ENCODE measurements at regions not wholly inside any gene's neighbourhood (a gene's known extent, or its start where the extent isn't known, plus 50 kb on each side); places are given as distances from the start of the nearest gene placed in this dataset.
"Not testable (repeated sequence)": the region's sequence is repeated elsewhere in the genome, so short reads cannot be mapped to it uniquely, and the experiment has no call there.

DNA sequence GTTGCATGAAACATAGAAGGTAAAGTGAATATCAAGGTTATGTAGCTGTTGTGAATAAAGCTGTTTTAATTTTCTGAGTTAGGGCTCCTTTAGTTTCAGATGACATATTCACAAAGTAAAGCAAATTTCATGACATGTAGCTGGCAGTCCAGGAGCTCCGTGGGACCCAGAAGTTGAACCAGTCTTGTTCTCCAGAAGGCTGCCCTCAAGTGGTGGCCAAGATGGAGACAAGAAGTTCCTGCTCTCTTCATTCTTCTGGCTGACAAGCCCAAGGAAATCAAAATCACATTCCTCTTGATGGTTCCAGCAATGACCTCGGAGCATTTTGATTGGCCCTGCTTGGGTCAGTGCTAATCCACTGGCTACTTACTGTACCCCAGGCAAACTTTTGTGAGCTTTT, 128.7 kb downstream of the LIG4 start:
- intact Hi-C loops (cut with DNase I): no loop called here
- DNase-seq: no peak
- no peak overlapping the region for H3K27ac ChIP-seq
- TF ChIP-seq POLR2A (IDR thresholded peaks at IDR 0.05): no peak
- TF ChIP-seq, protein P1, sequence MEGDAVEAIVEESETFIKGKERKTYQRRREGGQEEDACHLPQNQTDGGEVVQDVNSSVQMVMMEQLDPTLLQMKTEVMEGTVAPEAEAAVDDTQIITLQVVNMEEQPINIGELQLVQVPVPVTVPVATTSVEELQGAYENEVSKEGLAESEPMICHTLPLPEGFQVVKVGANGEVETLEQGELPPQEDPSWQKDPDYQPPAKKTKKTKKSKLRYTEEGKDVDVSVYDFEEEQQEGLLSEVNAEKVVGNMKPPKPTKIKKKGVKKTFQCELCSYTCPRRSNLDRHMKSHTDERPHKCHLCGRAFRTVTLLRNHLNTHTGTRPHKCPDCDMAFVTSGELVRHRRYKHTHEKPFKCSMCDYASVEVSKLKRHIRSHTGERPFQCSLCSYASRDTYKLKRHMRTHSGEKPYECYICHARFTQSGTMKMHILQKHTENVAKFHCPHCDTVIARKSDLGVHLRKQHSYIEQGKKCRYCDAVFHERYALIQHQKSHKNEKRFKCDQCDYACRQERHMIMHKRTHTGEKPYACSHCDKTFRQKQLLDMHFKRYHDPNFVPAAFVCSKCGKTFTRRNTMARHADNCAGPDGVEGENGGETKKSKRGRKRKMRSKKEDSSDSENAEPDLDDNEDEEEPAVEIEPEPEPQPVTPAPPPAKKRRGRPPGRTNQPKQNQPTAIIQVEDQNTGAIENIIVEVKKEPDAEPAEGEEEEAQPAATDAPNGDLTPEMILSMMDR (IDR thresholded peaks at IDR 0.05): no peak
- H3K9me3 ChIP-seq: no peaks in the 10 kb centered on the region
- H3K36me3 ChIP-seq: no peaks in the 10 kb centered on the region
- 54 to 66% methylated on average over 2 of the region's 2 CpGs for WGBS, 2 donors
- no peaks in the 10 kb centered on the region for H3K27me3 ChIP-seq
- no peaks in the 10 kb centered on the region for H3K4me1 ChIP-seq
- no peak overlapping the region for H3K4me3 ChIP-seq (replicated peaks in 1 of 3)

DNA sequence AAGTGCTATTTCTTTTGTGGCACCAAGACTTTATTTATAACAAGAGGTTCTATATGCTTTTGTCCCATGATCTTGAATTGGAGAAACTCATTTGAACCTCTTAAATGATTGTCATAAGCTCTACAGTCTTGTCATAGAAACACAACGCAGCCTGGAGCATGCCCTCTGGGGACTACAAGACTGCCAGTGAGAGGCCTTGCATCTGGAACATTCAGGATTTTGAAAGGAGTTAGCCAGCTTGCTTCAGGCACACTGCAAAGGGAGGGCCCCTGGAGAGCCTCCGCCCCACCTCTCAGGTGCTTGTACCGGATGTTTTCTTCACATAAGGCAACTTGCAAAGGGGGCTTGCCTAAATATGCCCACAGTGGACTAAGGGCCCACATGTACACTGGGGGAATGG, 130.5 kb downstream of the LIG4 start:
- no peak for DNase-seq
- WGBS, 2 donors: 79 to 90% methylated on average over 3 of the region's 3 CpGs
- no peaks in the 10 kb centered on the region for H3K4me1 ChIP-seq

DNA sequence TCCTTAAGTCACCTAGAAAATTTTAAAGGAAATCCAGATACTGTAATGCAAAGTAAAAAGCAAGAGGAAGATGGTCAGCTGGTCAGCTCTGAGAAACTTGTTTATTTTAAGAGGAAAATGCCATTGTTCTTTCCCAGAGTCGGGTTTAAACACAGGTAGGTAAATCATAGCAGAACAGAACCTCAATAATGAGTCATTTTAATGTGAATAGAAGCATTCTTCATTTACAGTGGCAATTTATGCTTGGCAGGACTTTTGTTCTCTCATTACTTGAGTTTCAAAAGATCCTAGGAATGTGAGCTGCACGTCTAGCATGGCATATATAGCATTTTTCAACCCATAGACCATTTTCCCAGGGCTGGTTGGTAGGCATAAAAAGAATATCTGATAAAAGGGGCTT, 132.3 kb downstream of the LIG4 start:
- DNase-seq: no peak
- H3K36me3 ChIP-seq: no peaks in the 10 kb centered on the region
- H3K9me3 ChIP-seq: no peaks in the 10 kb centered on the region
- no peak overlapping the region for H3K27ac ChIP-seq
- intact Hi-C loops (cut with DNase I): no loop called here
- H3K4me3 ChIP-seq (replicated peaks in 1 of 3): no peak overlapping the region
- no peaks in the 10 kb centered on the region for H3K4me1 ChIP-seq
- TF ChIP-seq, protein P1 (IDR thresholded peaks at IDR 0.05): no peak
- no peak for TF ChIP-seq POLR2A (IDR thresholded peaks at IDR 0.05)
- WGBS, 2 donors: 14 to 36% methylated on average over 2 of the region's 2 CpGs
- H3K27me3 ChIP-seq: no peaks in the 10 kb centered on the region

More for the DNA sequence above, 130.5 kb downstream of the LIG4 start:
- no peak for TF ChIP-seq POLR2A (IDR thresholded peaks at IDR 0.05)
- TF ChIP-seq, protein P1 (IDR thresholded peaks at IDR 0.05): no peak
- H3K27ac ChIP-seq: no peak overlapping the region
- H3K9me3 ChIP-seq: no peaks in the 10 kb centered on the region
- H3K27me3 ChIP-seq: no peaks in the 10 kb centered on the region
- H3K4me3 ChIP-seq (replicated peaks in 1 of 3): no peak overlapping the region
- H3K36me3 ChIP-seq: no peaks in the 10 kb centered on the region
- intact Hi-C loops (cut with DNase I): no loop called here

DNA sequence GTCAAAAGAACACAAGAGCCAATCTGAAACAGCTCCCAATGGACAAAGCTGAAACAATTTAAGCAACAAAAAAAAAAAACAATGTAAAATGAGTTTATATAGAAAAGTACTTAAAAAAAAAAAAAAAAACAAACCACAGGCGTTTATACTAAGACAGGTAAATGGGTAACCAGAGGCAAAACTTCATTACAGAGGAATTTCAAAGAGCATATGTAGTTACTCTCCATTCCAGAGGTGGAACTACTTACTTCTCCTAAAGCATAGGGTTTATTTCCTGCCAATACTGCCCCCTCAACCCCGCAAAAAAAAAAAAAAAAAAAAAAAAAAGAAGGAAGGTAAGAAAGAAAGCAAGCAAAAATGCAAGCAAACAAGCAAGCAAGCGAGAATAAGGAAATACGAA, 132.9 kb downstream of the LIG4 start:
- no peaks in the 10 kb centered on the region for H3K27me3 ChIP-seq
- H3K27ac ChIP-seq: no peak overlapping the region

DNA sequence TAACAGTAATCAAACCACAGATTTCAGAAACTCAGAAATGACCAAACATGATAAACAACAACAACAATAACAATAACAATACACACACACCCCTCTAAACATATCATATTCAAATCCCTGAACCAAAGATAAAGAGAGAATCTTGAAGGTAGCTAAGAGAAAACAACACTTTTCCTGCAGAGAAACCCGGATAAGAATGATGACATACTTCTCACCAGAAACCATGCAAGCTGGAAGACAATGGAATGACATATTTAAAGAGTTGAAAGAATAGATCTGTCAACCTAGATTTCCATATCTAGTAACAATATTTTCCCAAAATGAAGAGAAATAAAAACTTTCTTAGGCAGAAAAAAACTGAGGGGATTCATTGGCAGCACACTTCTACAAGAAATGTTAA, 138.1 kb downstream of the LIG4 start:
- Histone ChIP-seq H3K27me3 (no peaks in the 10 kb centered on the region), H3K4me1 (no peaks in the 10 kb centered on the region), H3K27ac (no peak overlapping the region), H3K4me3 (replicated peaks in 1 of 3) (no peak overlapping the region), H3K36me3 (no peaks in the 10 kb centered on the region), H3K9me3 (no peaks in the 10 kb centered on the region)
- intact Hi-C loops (cut with DNase I): no loop called here
- TF ChIP-seq, protein P1 (IDR thresholded peaks at IDR 0.05): no peak
- TF ChIP-seq POLR2A (IDR thresholded peaks at IDR 0.05): no peak
- no peak for DNase-seq
- WGBS, 2 donors: 79 to 87% methylated on average over 1 of the region's 1 CpG

More for the DNA sequence above, 132.9 kb downstream of the LIG4 start:
- 65 to 70% methylated on average over 4 of the region's 4 CpGs for WGBS, 2 donors
- Histone ChIP-seq H3K9me3 (no peaks in the 10 kb centered on the region), H3K4me3 (replicated peaks in 1 of 3) (no peak overlapping the region), H3K4me1 (no peaks in the 10 kb centered on the region), H3K36me3 (no peaks in the 10 kb centered on the region)
- DNase-seq: no peak
- no peak for TF ChIP-seq POLR2A (IDR thresholded peaks at IDR 0.05)
- TF ChIP-seq, protein P1 (IDR thresholded peaks at IDR 0.05): no peak
- intact Hi-C loops (cut with DNase I): no loop called here

DNA sequence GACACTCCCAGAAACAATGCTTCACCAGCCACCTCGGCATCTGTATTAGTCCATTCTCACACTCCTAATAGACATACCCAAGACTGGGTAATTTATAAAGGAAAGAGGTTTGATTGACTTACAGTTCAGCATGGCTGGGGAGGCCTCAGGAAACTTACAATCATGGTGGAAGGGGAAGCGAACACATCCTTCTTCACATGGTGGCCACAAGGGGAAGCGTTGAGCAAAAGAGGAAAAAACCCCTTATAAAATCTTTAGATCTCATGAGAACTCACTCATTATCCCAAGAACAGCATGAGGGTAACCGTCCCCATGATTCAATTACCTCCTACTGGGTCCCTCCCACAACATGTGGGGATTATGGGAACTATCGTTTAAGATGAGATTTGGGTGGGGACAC, 140.9 kb downstream of the LIG4 start:
- H3K36me3 ChIP-seq; DNase-seq; H3K27me3 ChIP-seq; H3K9me3 ChIP-seq; H3K4me3 ChIP-seq (replicated peaks in 1 of 3); H3K4me1 ChIP-seq; intact Hi-C loops (cut with DNase I); H3K27ac ChIP-seq: not testable (repeated sequence)
- 70 to 80% methylated on average over 5 of the region's 5 CpGs for WGBS, 2 donors

All from thyroid gland (tissue), 4 donors.